Activated T-cell treated with anti-CD3 and anti-CD28 coated beads, Interleukin-2, amount 50 U/mL, for 24 hours (primary cell): ENCODE measurements at regions not wholly inside any gene's neighbourhood (a gene's known extent, or its start where the extent isn't known, plus 50 kb on each side); places are given as distances from the start of the nearest gene placed in this dataset.

Experiments used
- DNase-seq: peaks from one replicate; pipeline ENCODE4 v3.0.0-alpha.2; 2020
- H3K27ac Mint-ChIP-seq: 2 replicates; pipeline ENCODE4 v1.8.0; 2020; ENCODE audit warnings: mild to moderate bottlenecking, mixed read lengths
- H3K27me3 Mint-ChIP-seq: 2 replicates; pipeline ENCODE4 v1.8.0; 2020; ENCODE audit warnings: mixed read lengths
- H3K36me3 Mint-ChIP-seq: 2 replicates; pipeline ENCODE4 v1.8.0; 2020; ENCODE audit warnings: low read depth, mixed read lengths
- H3K4me1 Mint-ChIP-seq: 2 replicates; pipeline ENCODE4 v1.8.0; 2020; ENCODE audit warnings: low read depth, mixed read lengths
- H3K4me3 Mint-ChIP-seq: 2 replicates; pipeline ENCODE4 v1.8.0; 2020; ENCODE audit warnings: mild to moderate bottlenecking, moderate library complexity, mixed read lengths
- H3K9me3 Mint-ChIP-seq: 2 replicates; pipeline ENCODE4 v1.8.0; 2020; ENCODE audit warnings: mixed read lengths

GRCh38 chr2:6290217-6291015 is 575.3 kb downstream of the CMPK2 start:
- H3K4me3 Mint-ChIP-seq = no peak overlapping the region
- H3K4me1 Mint-ChIP-seq = no peaks in the 10 kb centered on the region
- H3K36me3 Mint-ChIP-seq = no peaks in the 10 kb centered on the region
- no peak overlapping the region for H3K27ac Mint-ChIP-seq
- no peak for DNase-seq
- no peaks in the 10 kb centered on the region for H3K27me3 Mint-ChIP-seq
- peaks cover 6% of the 10 kb centered on the region for H3K9me3 Mint-ChIP-seq

GRCh38 chr2:6294791-6295190 is 570.9 kb downstream of the CMPK2 start:
- Mint-ChIP-seq H3K27ac (no peak overlapping the region), H3K9me3 (peaks cover 6% of the 10 kb centered on the region)

DNA sequence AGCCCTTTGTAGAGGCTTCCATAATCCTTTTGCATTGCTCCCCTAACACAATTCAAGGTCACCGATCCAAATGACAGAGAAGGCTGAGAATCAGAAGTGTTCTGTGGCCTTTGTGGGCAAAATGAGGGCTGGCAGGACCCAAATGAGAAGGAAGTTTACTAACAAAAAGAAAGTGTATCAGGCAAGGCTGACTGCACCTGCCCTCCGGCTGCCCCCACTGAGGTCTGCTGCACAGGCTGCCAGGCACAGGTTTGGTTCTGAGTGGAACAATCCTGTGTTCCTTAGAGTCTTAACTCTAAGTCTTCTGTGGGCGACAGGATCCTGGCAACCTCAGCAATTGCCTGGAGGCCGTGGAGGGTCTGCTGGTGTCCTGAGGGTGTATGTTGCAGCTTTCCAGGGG is 568.5 kb downstream of the CMPK2 start:
- Mint-ChIP-seq H3K4me3 (no peak overlapping the region), H3K4me1 (no peaks in the 10 kb centered on the region), H3K9me3 (peaks cover 3% of the 10 kb centered on the region), H3K27ac (no peak overlapping the region), H3K36me3 (no peaks in the 10 kb centered on the region), H3K27me3 (no peaks in the 10 kb centered on the region)
- no peak for DNase-seq

More at GRCh38 chr2:6294791-6295190, 570.9 kb downstream of the CMPK2 start:
- Mint-ChIP-seq H3K4me3 (no peak overlapping the region), H3K27me3 (no peaks in the 10 kb centered on the region), H3K4me1 (no peaks in the 10 kb centered on the region), H3K36me3 (no peaks in the 10 kb centered on the region)
- DNase-seq = no peak

DNA sequence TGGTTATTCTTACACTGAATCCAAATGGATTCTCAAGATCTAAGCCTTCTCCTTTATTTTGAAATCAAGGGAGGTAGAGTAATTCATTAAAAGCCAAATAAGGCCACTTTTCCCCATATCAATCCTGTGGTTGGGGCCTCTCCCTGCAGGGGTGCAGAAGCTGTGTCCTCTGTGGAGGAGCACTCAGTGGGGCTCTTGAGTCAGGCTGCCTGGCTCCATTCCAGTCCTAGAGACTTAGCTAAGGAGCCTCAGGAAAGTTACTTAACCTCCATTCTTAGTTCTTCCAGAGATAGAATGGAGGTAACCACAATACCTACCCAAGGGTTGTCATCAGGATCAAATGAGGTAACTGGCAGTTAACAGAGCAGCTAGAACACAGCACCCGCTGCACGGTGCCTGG is 564.3 kb downstream of the CMPK2 start:
- H3K9me3 Mint-ChIP-seq = no peaks in the 10 kb centered on the region
- no peaks in the 10 kb centered on the region for H3K4me1 Mint-ChIP-seq
- H3K36me3 Mint-ChIP-seq = no peaks in the 10 kb centered on the region
- H3K4me3 Mint-ChIP-seq = no peak overlapping the region
- DNase-seq = no peak
- H3K27me3 Mint-ChIP-seq = no peaks in the 10 kb centered on the region
- no peak overlapping the region for H3K27ac Mint-ChIP-seq

DNA sequence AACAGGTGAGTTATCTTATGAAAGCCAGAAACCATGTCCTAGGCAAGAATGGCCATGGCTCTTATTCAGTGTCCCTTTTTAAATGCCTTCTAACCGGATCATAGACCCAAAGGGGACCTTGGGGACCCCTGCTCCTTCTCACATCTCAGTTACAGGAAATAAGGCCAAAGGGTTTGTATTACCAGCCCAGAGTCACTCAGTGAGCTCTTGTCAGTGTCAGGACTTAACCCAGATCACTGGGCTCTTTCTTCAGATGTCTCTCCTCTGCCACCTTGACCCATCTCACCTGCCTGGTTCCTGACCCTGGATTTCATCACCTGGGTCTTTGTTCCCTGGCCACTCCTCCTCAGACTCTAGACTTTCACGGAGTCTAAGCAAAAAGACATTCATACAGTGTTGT is 556.7 kb downstream of the CMPK2 start:
- no peak for DNase-seq
- Mint-ChIP-seq H3K36me3 (no peaks in the 10 kb centered on the region), H3K4me1 (no peaks in the 10 kb centered on the region), H3K27ac (no peak overlapping the region), H3K4me3 (no peak overlapping the region), H3K27me3 (no peaks in the 10 kb centered on the region), H3K9me3 (peaks cover 2% of the 10 kb centered on the region)

DNA sequence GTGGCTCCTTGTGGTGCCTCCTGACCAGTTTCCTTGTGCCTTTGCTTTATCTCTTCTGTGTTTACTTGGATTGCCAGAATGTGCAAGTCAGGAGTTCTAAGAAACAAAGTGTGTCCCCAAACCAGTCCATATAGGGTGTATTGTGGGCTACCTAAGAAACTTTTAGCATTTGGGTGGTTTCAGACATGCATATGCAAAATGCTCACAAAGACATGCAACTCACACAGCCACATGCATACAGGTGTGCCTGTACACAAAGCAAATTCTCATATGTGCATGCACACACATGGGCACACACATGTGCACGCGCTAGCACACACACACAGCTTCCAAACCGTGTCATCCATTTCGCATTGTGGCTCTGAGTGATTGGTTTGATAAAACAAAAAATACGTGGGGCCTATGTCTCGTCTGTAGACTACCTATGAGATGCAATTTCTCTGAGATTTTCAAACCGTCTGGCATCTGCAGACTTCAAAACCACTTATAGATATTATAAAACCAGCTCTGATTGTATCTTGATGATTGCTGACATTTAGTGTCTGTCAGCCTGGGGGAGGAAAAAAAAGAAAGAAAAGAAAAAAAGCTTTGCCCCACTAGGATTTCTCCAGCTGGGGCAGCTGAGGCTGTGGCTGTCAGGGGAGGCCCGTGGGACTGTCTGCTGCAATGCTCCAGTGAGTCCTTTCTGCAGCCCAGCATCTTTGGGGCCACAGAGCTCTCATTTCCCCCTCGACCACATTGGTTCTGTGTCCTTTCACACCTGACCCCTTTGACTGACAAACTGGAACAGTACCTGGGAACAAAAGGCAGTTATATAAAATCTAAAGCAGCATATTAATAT is 556.1 kb downstream of the CMPK2 start:
- peaks cover 2% of the 10 kb centered on the region for H3K9me3 Mint-ChIP-seq
- no peak for DNase-seq
- no peaks in the 10 kb centered on the region for H3K27me3 Mint-ChIP-seq
- no peaks in the 10 kb centered on the region for H3K4me1 Mint-ChIP-seq
- H3K36me3 Mint-ChIP-seq = no peaks in the 10 kb centered on the region
- H3K27ac Mint-ChIP-seq = no peak overlapping the region
- no peak overlapping the region for H3K4me3 Mint-ChIP-seq

- Mint-ChIP-seq H3K27ac (no peak overlapping the region), H3K9me3 (peaks cover 2% of the 10 kb centered on the region), H3K36me3 (no peaks in the 10 kb centered on the region), H3K27me3 (no peaks in the 10 kb centered on the region), H3K4me1 (no peaks in the 10 kb centered on the region), H3K4me3 (no peak overlapping the region)
- no peak for DNase-seq
Observed at GRCh38 chr2:6310256-6311215, 555.2 kb downstream of the CMPK2 start.

- H3K4me3 Mint-ChIP-seq = no peak overlapping the region
- no peaks in the 10 kb centered on the region for H3K27me3 Mint-ChIP-seq
- no peak overlapping the region for H3K27ac Mint-ChIP-seq
- H3K9me3 Mint-ChIP-seq = peaks cover 2% of the 10 kb centered on the region
- H3K36me3 Mint-ChIP-seq = no peaks in the 10 kb centered on the region
- DNase-seq = no peak
- no peaks in the 10 kb centered on the region for H3K4me1 Mint-ChIP-seq
Observed at GRCh38 chr2:6312367-6312766, 553.3 kb downstream of the CMPK2 start.

DNA sequence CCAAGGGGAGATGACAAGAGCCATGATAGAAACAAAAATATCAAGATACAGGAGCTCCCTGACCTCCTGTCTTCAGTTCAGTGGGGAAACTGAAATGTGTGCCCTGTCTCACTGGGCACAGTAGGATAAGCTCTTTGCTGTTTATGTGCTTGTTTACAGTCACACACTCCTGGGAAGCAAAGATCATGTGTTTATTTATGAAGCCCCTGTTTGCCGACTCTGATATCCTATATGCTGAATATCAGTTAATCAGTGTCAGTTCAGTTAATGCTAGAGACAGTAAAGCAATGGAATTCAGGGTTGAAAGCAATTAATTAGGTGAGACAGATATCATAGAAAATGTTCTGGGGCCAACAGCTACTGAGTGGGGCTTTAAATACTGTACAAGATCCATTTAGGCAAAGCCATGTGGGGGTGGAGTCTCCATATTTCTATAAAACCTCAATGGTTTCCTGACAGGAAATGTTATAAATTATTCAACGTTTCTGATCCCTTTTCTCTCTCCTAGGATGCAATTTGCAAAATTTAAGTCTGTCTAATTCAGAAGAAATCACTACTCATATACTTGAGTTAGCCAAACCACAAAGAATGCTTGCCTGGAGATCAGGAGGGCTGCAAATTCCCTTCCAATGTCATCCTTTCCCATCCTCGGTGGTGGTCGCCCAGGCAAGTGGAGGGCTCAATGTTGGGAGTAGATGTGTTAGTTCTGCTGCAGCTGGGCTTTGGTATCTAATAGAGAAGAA is 551.3 kb downstream of the CMPK2 start:
- Mint-ChIP-seq H3K36me3 (no peaks in the 10 kb centered on the region), H3K4me1 (no peaks in the 10 kb centered on the region), H3K27me3 (no peaks in the 10 kb centered on the region), H3K27ac (no peak overlapping the region), H3K9me3 (peaks cover 8% of the 10 kb centered on the region), H3K4me3 (no peak overlapping the region)
- no peak for DNase-seq

DNA sequence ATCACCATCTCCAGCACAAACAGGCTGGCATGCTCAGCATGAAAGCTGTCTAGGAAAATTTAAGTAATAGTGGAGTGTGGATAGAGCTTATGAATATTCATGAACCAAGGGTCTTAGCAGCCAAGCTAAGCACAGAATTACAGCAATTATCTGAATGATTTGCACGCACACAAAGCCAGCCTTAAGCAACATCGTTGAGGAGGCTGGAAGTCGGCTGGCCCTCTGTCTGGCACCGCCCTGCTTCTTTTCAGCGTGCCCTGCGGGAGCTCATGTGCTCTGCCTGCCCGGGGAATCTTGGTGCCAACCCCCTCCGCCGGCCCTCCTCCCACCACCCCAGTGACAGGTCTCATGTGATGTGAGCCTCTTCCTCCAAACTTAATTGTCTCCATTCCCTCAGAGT is 540.1 kb downstream of the CMPK2 start:
- no peak overlapping the region for H3K27ac Mint-ChIP-seq
- peaks cover 6% of the 10 kb centered on the region for H3K9me3 Mint-ChIP-seq
- H3K4me1 Mint-ChIP-seq = no peaks in the 10 kb centered on the region
- no peak for DNase-seq
- H3K4me3 Mint-ChIP-seq = no peak overlapping the region
- H3K27me3 Mint-ChIP-seq = no peaks in the 10 kb centered on the region
- H3K36me3 Mint-ChIP-seq = no peaks in the 10 kb centered on the region

- Mint-ChIP-seq H3K27me3 (no peaks in the 10 kb centered on the region), H3K9me3 (peaks cover 2% of the 10 kb centered on the region), H3K27ac (no peak overlapping the region), H3K4me3 (no peak overlapping the region), H3K4me1 (no peaks in the 10 kb centered on the region), H3K36me3 (no peaks in the 10 kb centered on the region)
- DNase-seq = no peak
Observed at GRCh38 chr2:6326958-6327357, 538.7 kb downstream of the CMPK2 start.

DNA sequence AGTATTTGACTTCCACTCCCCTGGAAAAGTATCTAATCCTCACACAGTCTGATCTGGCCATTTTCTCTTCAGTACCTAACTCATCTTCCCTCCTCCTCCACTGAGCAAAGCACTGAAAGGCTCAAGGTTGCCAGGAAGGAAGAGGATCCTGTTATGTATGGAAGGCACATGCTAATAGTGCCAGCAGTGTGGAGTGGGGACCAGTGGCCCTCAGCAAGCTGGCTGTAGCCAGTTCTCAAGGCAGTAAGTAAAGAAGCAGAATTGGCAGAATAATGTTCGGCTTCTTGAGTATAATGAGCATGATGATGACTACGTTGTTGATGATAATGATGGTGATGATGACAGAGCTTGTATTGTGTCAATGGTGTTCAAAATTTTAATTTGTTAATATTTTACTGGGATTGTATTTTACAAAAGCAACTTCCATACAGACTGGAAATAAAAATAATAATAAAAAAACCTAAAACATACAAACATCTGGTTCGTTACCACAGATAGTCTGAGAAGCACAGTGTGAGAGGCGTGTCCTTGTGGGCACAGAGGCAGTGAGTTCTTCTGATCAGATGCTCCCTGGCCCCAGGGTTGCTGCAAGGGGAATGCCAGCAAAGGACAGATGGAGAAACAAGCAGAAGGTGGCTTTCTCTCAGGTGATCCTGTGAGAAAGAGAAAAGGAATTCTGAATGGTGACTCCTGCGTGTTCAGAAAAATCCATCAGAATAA is 528.8 kb downstream of the CMPK2 start:
- H3K9me3 Mint-ChIP-seq = peaks cover 3% of the 10 kb centered on the region
- no peak overlapping the region for H3K4me3 Mint-ChIP-seq
- no peaks in the 10 kb centered on the region for H3K4me1 Mint-ChIP-seq
- H3K27ac Mint-ChIP-seq = no peak overlapping the region
- DNase-seq = no peak
- no peaks in the 10 kb centered on the region for H3K36me3 Mint-ChIP-seq
- H3K27me3 Mint-ChIP-seq = no peaks in the 10 kb centered on the region

GRCh38 chr2:6337472-6337820 is 528.3 kb downstream of the CMPK2 start:
- H3K36me3 Mint-ChIP-seq = no peaks in the 10 kb centered on the region
- no peaks in the 10 kb centered on the region for H3K27me3 Mint-ChIP-seq
- H3K27ac Mint-ChIP-seq = no peak overlapping the region
- peaks cover 3% of the 10 kb centered on the region for H3K9me3 Mint-ChIP-seq
- no peak overlapping the region for H3K4me3 Mint-ChIP-seq
- DNase-seq = no peak
- no peaks in the 10 kb centered on the region for H3K4me1 Mint-ChIP-seq
